ENCODE measurements at regions not wholly inside any gene's neighbourhood (a gene's known extent, or its start where the extent isn't known, plus 50 kb on each side); places are given as distances from the start of the nearest gene placed in this dataset.

DNA sequence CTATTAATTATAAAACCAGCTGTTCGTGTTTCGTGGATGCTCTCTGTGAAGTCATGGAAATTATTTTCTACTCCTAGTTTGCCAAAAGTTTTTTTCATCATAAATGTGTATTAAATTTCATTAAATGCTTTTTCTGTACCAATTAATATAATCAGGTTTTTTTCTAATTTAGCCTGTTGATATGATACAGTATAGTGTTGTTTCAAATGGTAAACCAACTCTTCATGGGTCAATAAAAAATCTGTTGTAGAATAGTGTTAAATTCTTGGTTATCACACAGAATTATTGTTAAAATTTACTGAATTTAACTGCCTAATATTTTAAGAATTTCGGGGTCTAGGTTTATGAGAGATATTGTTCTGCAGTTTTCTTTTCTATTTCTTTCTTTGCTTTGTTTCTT, 505.9 kb upstream of the MANEA start:
- Mint-ChIP-seq H3K36me3 (ENCODE audit: insufficient read depth in 2 of 2) (no peaks in the 10 kb centered on the region), H3K4me1 (ENCODE audit: low read depth) (no peaks in the 10 kb centered on the region), H3K4me3 (no peak overlapping the region), H3K27me3 (ENCODE audit: low read depth) (no peaks in the 10 kb centered on the region), H3K27ac (no peak overlapping the region), H3K9me3 (peaks cover 0 to 3% of the 10 kb centered on the region in 2 donors)
- no peak for ATAC-seq (replicated peaks in 1 of 2)
- DNase-seq, result no peak

- Mint-ChIP-seq H3K9me3 (no peaks in the 10 kb centered on the region), H3K4me1 (ENCODE audit: low read depth) (no peaks in the 10 kb centered on the region), H3K36me3 (ENCODE audit: insufficient read depth in 2 of 2) (no peaks in the 10 kb centered on the region), H3K4me3 (no peak overlapping the region), H3K27ac (no peak overlapping the region), H3K27me3 (ENCODE audit: low read depth) (no peaks in the 10 kb centered on the region)
- no peak for DNase-seq
- ATAC-seq (replicated peaks in 1 of 2), result no peak
These were observed 498.9 kb upstream of the MANEA start for GRCh38 chr6:95078457-95078856.

DNA sequence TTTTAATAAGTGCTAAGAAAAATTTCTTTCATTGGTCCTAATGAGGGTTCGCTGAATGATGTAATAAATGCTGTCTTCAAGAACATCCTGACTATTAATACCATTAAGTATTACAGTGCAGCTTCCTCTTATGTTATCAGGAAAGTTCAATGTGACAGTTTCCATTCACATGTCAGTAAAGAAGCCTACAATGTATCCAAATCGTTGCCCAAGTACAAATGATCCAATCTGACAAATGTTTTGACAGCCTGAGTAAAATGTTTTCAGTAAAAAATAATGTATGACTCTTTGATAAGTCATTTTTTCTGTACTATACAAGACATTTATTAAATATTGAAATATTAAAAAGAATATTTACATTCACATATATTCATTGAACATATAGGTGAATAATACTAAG, 496.1 kb upstream of the MANEA start:
- H3K4me1 Mint-ChIP-seq (ENCODE audit: low read depth), result no peaks in the 10 kb centered on the region
- H3K4me3 Mint-ChIP-seq, result no peak overlapping the region
- no peak for DNase-seq
- no peak overlapping the region for H3K27ac Mint-ChIP-seq
- no peaks in the 10 kb centered on the region for H3K27me3 Mint-ChIP-seq (ENCODE audit: low read depth)
- ATAC-seq (replicated peaks in 1 of 2), result no peak
- no peaks in the 10 kb centered on the region for H3K9me3 Mint-ChIP-seq
- H3K36me3 Mint-ChIP-seq (ENCODE audit: insufficient read depth in 2 of 2), result no peaks in the 10 kb centered on the region

- DNase-seq, result no peak
- no peaks in the 10 kb centered on the region for H3K9me3 Mint-ChIP-seq
- H3K36me3 Mint-ChIP-seq (ENCODE audit: insufficient read depth in 2 of 2), result no peaks in the 10 kb centered on the region
- no peaks in the 10 kb centered on the region for H3K27me3 Mint-ChIP-seq (ENCODE audit: low read depth)
- no peaks in the 10 kb centered on the region for H3K4me1 Mint-ChIP-seq (ENCODE audit: low read depth)
- no peak overlapping the region for H3K4me3 Mint-ChIP-seq
- ATAC-seq (replicated peaks in 1 of 2), result no peak
- no peak overlapping the region for H3K27ac Mint-ChIP-seq
These were observed 495.4 kb upstream of the MANEA start for GRCh38 chr6:95081949-95082348.

- H3K27ac Mint-ChIP-seq, result no peak overlapping the region
- no peak for ATAC-seq (replicated peaks in 1 of 2)
These were observed 493.8 kb upstream of the MANEA start for GRCh38 chr6:95083506-95083905.

GRCh38 chr6:95084867-95085266, 492.5 kb upstream of the MANEA start:
- no peaks in the 10 kb centered on the region for H3K9me3 Mint-ChIP-seq
- H3K27me3 Mint-ChIP-seq (ENCODE audit: low read depth), result no peaks in the 10 kb centered on the region
- DNase-seq, result no peak
- H3K27ac Mint-ChIP-seq, result no peak overlapping the region
- no peak for ATAC-seq (replicated peaks in 1 of 2)
- H3K36me3 Mint-ChIP-seq (ENCODE audit: insufficient read depth in 2 of 2), result no peaks in the 10 kb centered on the region
- no peaks in the 10 kb centered on the region for H3K4me1 Mint-ChIP-seq (ENCODE audit: low read depth)
- no peak overlapping the region for H3K4me3 Mint-ChIP-seq

More at GRCh38 chr6:95083506-95083905, 493.8 kb upstream of the MANEA start:
- no peaks in the 10 kb centered on the region for H3K9me3 Mint-ChIP-seq
- H3K4me3 Mint-ChIP-seq, result no peak overlapping the region
- no peaks in the 10 kb centered on the region for H3K4me1 Mint-ChIP-seq (ENCODE audit: low read depth)
- no peak for DNase-seq
- H3K27me3 Mint-ChIP-seq (ENCODE audit: low read depth), result no peaks in the 10 kb centered on the region
- H3K36me3 Mint-ChIP-seq (ENCODE audit: insufficient read depth in 2 of 2), result no peaks in the 10 kb centered on the region

GRCh38 chr6:95087394-95088097, 489.8 kb upstream of the MANEA start:
- Mint-ChIP-seq H3K36me3 (ENCODE audit: insufficient read depth in 2 of 2) (no peaks in the 10 kb centered on the region), H3K4me3 (no peak overlapping the region), H3K27me3 (ENCODE audit: low read depth) (no peaks in the 10 kb centered on the region), H3K9me3 (no peaks in the 10 kb centered on the region), H3K4me1 (ENCODE audit: low read depth) (no peaks in the 10 kb centered on the region), H3K27ac (no peak overlapping the region)
- DNase-seq, result no peak
- ATAC-seq (replicated peaks in 1 of 2), result no peak

- Mint-ChIP-seq H3K4me1 (ENCODE audit: low read depth) (no peaks in the 10 kb centered on the region), H3K4me3 (no peak overlapping the region), H3K27me3 (ENCODE audit: low read depth) (no peaks in the 10 kb centered on the region), H3K36me3 (ENCODE audit: insufficient read depth in 2 of 2) (no peaks in the 10 kb centered on the region), H3K27ac (no peak overlapping the region), H3K9me3 (no peaks in the 10 kb centered on the region)
- peak in 1 of 2 donors; percentile 47 for ATAC-seq (replicated peaks in 1 of 2)
- DNase-seq, result no peak
These were observed 485.4 kb upstream of the MANEA start for GRCh38 chr6:95091823-95092436.

GRCh38 chr6:95093154-95093553, 484.2 kb upstream of the MANEA start:
- Mint-ChIP-seq H3K27me3 (ENCODE audit: low read depth) (no peaks in the 10 kb centered on the region), H3K4me3 (no peak overlapping the region), H3K27ac (no peak overlapping the region), H3K9me3 (no peaks in the 10 kb centered on the region), H3K4me1 (ENCODE audit: low read depth) (no peaks in the 10 kb centered on the region), H3K36me3 (ENCODE audit: insufficient read depth in 2 of 2) (no peaks in the 10 kb centered on the region)
- no peak for DNase-seq
- ATAC-seq (replicated peaks in 1 of 2), result no peak

- Mint-ChIP-seq H3K4me1 (ENCODE audit: low read depth) (no peaks in the 10 kb centered on the region), H3K4me3 (no peak overlapping the region), H3K36me3 (ENCODE audit: insufficient read depth in 2 of 2) (no peaks in the 10 kb centered on the region), H3K9me3 (no peaks in the 10 kb centered on the region), H3K27me3 (ENCODE audit: low read depth) (no peaks in the 10 kb centered on the region), H3K27ac (no peak overlapping the region)
- DNase-seq (no peak), ATAC-seq (replicated peaks in 1 of 2) (no peak)
These were observed 482.3 kb upstream of the MANEA start for GRCh38 chr6:95094751-95095663.

DNA sequence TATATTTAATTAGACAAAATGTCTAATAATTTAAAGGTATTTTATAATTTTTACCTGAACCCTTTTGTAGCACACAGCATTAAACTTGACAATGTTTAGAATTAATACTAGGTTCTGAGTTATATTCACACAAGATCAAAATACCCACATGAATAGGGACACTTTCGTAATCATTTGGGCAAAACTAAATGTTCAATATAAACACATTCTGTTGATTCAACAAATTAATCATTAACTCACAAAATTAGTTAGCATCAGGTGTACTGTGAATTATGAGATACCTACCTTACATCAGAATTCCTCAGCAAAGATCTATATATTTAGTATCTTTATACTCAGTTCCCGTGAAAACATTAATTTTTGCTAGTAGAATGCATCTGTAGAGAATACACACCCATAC, 481.5 kb upstream of the MANEA start:
- no peaks in the 10 kb centered on the region for H3K4me1 Mint-ChIP-seq (ENCODE audit: low read depth)
- H3K27ac Mint-ChIP-seq, result no peak overlapping the region
- H3K36me3 Mint-ChIP-seq (ENCODE audit: insufficient read depth in 2 of 2), result no peaks in the 10 kb centered on the region
- H3K9me3 Mint-ChIP-seq, result no peaks in the 10 kb centered on the region
- no peaks in the 10 kb centered on the region for H3K27me3 Mint-ChIP-seq (ENCODE audit: low read depth)
- DNase-seq, result no peak
- no peak for ATAC-seq (replicated peaks in 1 of 2)
- H3K4me3 Mint-ChIP-seq, result no peak overlapping the region

GRCh38 chr6:95099410-95099809, 477.9 kb upstream of the MANEA start:
- H3K4me1 Mint-ChIP-seq (ENCODE audit: low read depth), result no peaks in the 10 kb centered on the region
- no peaks in the 10 kb centered on the region for H3K27me3 Mint-ChIP-seq (ENCODE audit: low read depth)
- ATAC-seq (replicated peaks in 1 of 2) (no peak), DNase-seq (no peak)
- no peaks in the 10 kb centered on the region for H3K9me3 Mint-ChIP-seq
- H3K27ac Mint-ChIP-seq, result no peak overlapping the region
- no peak overlapping the region for H3K4me3 Mint-ChIP-seq
- H3K36me3 Mint-ChIP-seq (ENCODE audit: insufficient read depth in 2 of 2), result no peaks in the 10 kb centered on the region

DNA sequence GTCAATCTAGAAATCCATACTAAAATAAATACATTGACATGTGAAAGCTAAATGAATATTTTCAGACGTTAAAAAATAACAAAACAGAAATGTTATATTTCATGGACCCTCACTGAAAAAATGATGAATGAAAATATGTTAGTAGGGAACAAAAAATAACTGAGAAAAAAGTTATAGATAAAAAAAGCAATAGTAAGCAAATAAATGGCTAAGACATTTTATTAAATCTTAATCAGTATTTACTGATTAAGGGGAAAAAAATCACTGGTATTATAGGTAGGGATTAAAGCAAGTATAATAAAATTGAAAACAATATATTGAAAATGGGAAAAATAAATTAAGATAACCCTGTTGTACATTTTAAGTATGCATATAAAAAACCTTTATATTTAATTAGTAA, 468.1 kb upstream of the MANEA start:
- Mint-ChIP-seq H3K36me3 (ENCODE audit: insufficient read depth in 2 of 2) (peaks cover 0 to 2% of the 10 kb centered on the region in 2 donors), H3K4me3 (no peak overlapping the region), H3K4me1 (ENCODE audit: low read depth) (no peaks in the 10 kb centered on the region), H3K27ac (no peak overlapping the region), H3K27me3 (ENCODE audit: low read depth) (no peaks in the 10 kb centered on the region), H3K9me3 (peaks cover 0 to 2% of the 10 kb centered on the region in 2 donors)
- DNase-seq (no peak), ATAC-seq (replicated peaks in 1 of 2) (no peak)

All from activated T-cell treated with anti-CD3 and anti-CD28 coated beads, Interleukin-2, amount 50 U/mL, for 72 hours (primary cell).